K562 (cell line): ENCODE measurements at regions not wholly inside any gene's neighbourhood (a gene's known extent, or its start where the extent isn't known, plus 50 kb on each side); places are given as distances from the start of the nearest gene placed in this dataset.

Experiments
- ATAC-seq: fragments of 200-7000 bp; cut with Tn5 transposase; 3 replicates; pipeline ENCODE4 v1.9.1; 2020; ENCODE audit warnings: moderate library complexity
- BruUV-seq: library from RNA; stranded (reverse); fragments of 400-500 nt; replicated peaks from 2 replicates; lab custom pipeline; 2021; lab: Mats Ljungman, UMichigan
- CTCF ChIA-PET: fragments of 300-600 bp; formaldehyde crosslinking; extraction: SDS; loops from one replicate; lab custom pipeline; 2021; ENCODE audit warnings: low intra/inter-chr PET ratio; lab: Yijun Ruan, JAX
- POLR2A ChIA-PET: fragments of 300-600, 350-650 bp; sonication (Branson Sonifier 250); formaldehyde crosslinking; extraction: SDS; loops from one replicate; lab custom pipeline; 2021; ENCODE audit warnings: antibody characterized with exemption, inconsistent platforms; lab: Yijun Ruan, JAX
- DNase-seq, 4 experiments: peaks; one replicate each; pipeline versions ENCODE4 v3.0.0 to v3.0.0-alpha.2; 2011 to 2018; ENCODE audit warnings: low spot score in 3 of 4, mixed read lengths in 3 of 4; ENCODE audit errors: extremely low read depth in 1 of 4
- FAIRE-seq: peaks from 2 replicates; lab custom pipeline; 2011; peaks lifted over from hg19 to GRCh38; lab: Jason Lieb, UNC
- H2AFZ ChIP-seq: 2 replicates; pipeline ENCODE4 v1.6.0; 2011; ENCODE audit warnings: low read depth, low read length, control low read depth, inconsistent platforms
- H3K27ac ChIP-seq: fragments of 200-600 bp; 3 replicates; pipeline ENCODE4 v1.8.0; 2011; ENCODE audit warnings: low read depth, mild to moderate bottlenecking, control low read depth, inconsistent platforms, low read length, moderate library complexity, mixed read lengths; ENCODE audit errors: extremely low read depth
- H3K27me3 ChIP-seq, 2 experiments: fragments of 300-600 bp in 1 of 2; 2 replicates in 1 of 2; 3 replicates in 1 of 2; pipeline versions ENCODE4 v1.6.0 to v1.8.0; 2011; ENCODE audit warnings: inconsistent platforms in 2 of 2, low read length in 2 of 2, mild to moderate bottlenecking in 1 of 2, mixed read lengths in 1 of 2, moderate library complexity in 1 of 2; ENCODE audit not compliant: control insufficient read depth in 2 of 2, insufficient read depth in 2 of 2
- H3K36me3 ChIP-seq: fragments of 300-600 bp; 3 replicates; pipeline ENCODE4 v1.8.0; 2011; ENCODE audit warnings: mild to moderate bottlenecking, low read length, inconsistent platforms; ENCODE audit not compliant: control insufficient read depth, insufficient read depth
- H3K4me1 ChIP-seq, 2 experiments: fragments of 200-600 bp in 1 of 2; replicated peaks in 1 of 2; 2 replicates in 1 of 2; 3 replicates in 1 of 2; pipeline versions ENCODE4 v1.5.1 to v1.8.0; 2011; ENCODE audit warnings: inconsistent platforms in 2 of 2, low read length in 2 of 2, mild to moderate bottlenecking in 1 of 2, mixed read lengths in 1 of 2, moderate library complexity in 1 of 2; ENCODE audit not compliant: control insufficient read depth in 2 of 2, insufficient read depth in 2 of 2
- H3K4me2 ChIP-seq: 2 replicates; pipeline ENCODE4 v1.6.1; 2011; ENCODE audit warnings: low read length, control low read depth, inconsistent platforms, mixed read lengths; ENCODE audit not compliant: insufficient read depth
- H3K4me3 ChIP-seq: fragments of 200-600 bp; sonication (generic), shearing (Covaris generic); 2 replicates; pipeline ENCODE4 v1.5.1; 2016; ENCODE audit warnings: control low read depth, inconsistent platforms
- H3K79me2 ChIP-seq: fragments of 200-600 bp; 3 replicates; pipeline ENCODE4 v1.8.0; 2011; ENCODE audit warnings: low read length, inconsistent platforms; ENCODE audit not compliant: control insufficient read depth, insufficient read depth
- H3K9ac ChIP-seq, 2 experiments: 2 replicates each; pipeline versions ENCODE4 v1.6.0 to v1.6.1; 2011; ENCODE audit warnings: low read depth in 2 of 2, low read length in 2 of 2, control low read depth in 1 of 2, inconsistent platforms in 1 of 2, mild to moderate bottlenecking in 1 of 2, mixed read lengths in 1 of 2; ENCODE audit not compliant: insufficient read depth in 1 of 2
- H3K9me1 ChIP-seq: one replicate; pipeline ENCODE4 v1.6.0; 2011; ENCODE audit warnings: inconsistent platforms, mild to moderate bottlenecking, low read length, moderate library complexity; ENCODE audit not compliant: control insufficient read depth, insufficient read depth
- H3K9me3 ChIP-seq: replicated peaks from 2 replicates; pipeline ENCODE4 v1.5.1; 2011; ENCODE audit warnings: low read depth, low read length, inconsistent platforms; ENCODE audit not compliant: control insufficient read depth, insufficient read depth
- H4K20me1 ChIP-seq: replicated peaks from 2 replicates; pipeline ENCODE4 v1.6.1; 2011; ENCODE audit warnings: low read length, inconsistent platforms, mixed read lengths; ENCODE audit not compliant: control insufficient read depth, insufficient read depth
- NFYB ChIP-seq: IDR thresholded peaks from 2 replicates; pipeline ENCODE4 v1.6.1; 2011; ENCODE audit warnings: mild to moderate bottlenecking, moderate library complexity; ENCODE audit not compliant: insufficient read length; ENCODE audit errors: extremely low read depth
- REST ChIP-seq, 2 experiments: fragments of 450-650 bp; formaldehyde crosslinking in 1 of 2; IDR thresholded peaks; 2 replicates each; pipeline versions ENCODE4 v1.4.0 to v1.6.1; 2014 to 2020; ENCODE audit warnings: mild to moderate bottlenecking in 2 of 2, borderline replicate concordance in 1 of 2, low read depth in 1 of 2
- SMARCC2 ChIP-seq: fragments of 450-650 bp; IDR thresholded peaks from 2 replicates; pipeline ENCODE4 v1.6.1; 2017; ENCODE audit warnings: antibody characterized with exemption, moderate library complexity, mild to moderate bottlenecking, low read depth
- ZFP91 ChIP-seq: sonication (generic); formaldehyde crosslinking; IDR thresholded peaks from 2 replicates; pipeline ENCODE4 v1.8.0; 2022; ENCODE audit warnings: mild to moderate bottlenecking, missing genetic modification reagents
- WGBS: fragments of 100-300 bp; shearing (Covaris generic); methylation state at CpG from one replicate; pipeline ENCODE4 v1.1.6; 2016; ENCODE audit warnings: low coverage, mixed read lengths; ENCODE audit not compliant: insufficient coverage; ENCODE audit errors: missing lambda C conversion rate; 5-methylcytosine and 5-hydroxymethylcytosine counted together
- in situ Hi-C: fragments of 300-500 bp; cut with MboI; formaldehyde crosslinking; loops from 4 replicates; pipeline ENCODE4 v1.15.0; 2018; ENCODE audit warnings: inconsistent platforms, mixed read lengths
- intact Hi-C: fragments of 100-400 bp; cut with micrococcal nuclease; formaldehyde crosslinking; loops from 2 replicates; pipeline ENCODE4 v1.14.2; 2022

- 6% methylated on average over 2 of the region's 2 CpGs for WGBS
- POLR2A ChIA-PET = no interaction called here
- in situ Hi-C loops = no loop called here
Observed at GRCh38 chr5:125696762-125697161, 726.4 kb upstream of the GRAMD2B start.

GRCh38 chr5:125698420-125698819 is 724.8 kb upstream of the GRAMD2B start:
- no peaks in the 10 kb centered on the region for H3K9me1 ChIP-seq
- H3K9me3 ChIP-seq = 0 out of 2 replicates have a peak, but pooled peaks cover 1% of the 10 kb centered on the region
- WGBS = 0% methylated on average over 1 of the region's 1 CpG
- CTCF ChIA-PET = no interaction called here
- no peaks in the 10 kb centered on the region for H4K20me1 ChIP-seq
- in situ Hi-C loops = no loop called here
- no peak for ATAC-seq
- no peak overlapping the region for H3K9ac ChIP-seq
- no peak for DNase-seq
- no peak overlapping the region for H3K27ac ChIP-seq
- no peaks in the 10 kb centered on the region for H3K4me1 ChIP-seq
- H3K79me2 ChIP-seq = no peaks in the 10 kb centered on the region
- no TSS peak for BruUV-seq
- no peak overlapping the region for H3K4me3 ChIP-seq
- no peak for FAIRE-seq
- H3K4me2 ChIP-seq = no peak overlapping the region
- H3K36me3 ChIP-seq = no peaks in the 10 kb centered on the region
- no peak overlapping the region for H2AFZ ChIP-seq
- H3K27me3 ChIP-seq = no peaks in the 10 kb centered on the region
- intact Hi-C loops = no loop called here
- POLR2A ChIA-PET = no interaction called here
- TF ChIP-seq NFYB = no peak
- no peak for TF ChIP-seq REST (IDR thresholded peaks at IDR 0.05; ENCODE audit: borderline replicate concordance)
- no peak for TF ChIP-seq REST (CRISPR knock-in tag; IDR thresholded peaks at IDR 0.05; ENCODE audit: low read depth)

More at GRCh38 chr5:125696762-125697161, 726.4 kb upstream of the GRAMD2B start:
- DNase-seq = no peak
- Histone ChIP-seq H3K4me1 (no peaks in the 10 kb centered on the region), H4K20me1 (no peaks in the 10 kb centered on the region), H2AFZ (no peak overlapping the region), H3K9me3 (0 out of 2 replicates have a peak, but pooled peaks cover 1% of the 10 kb centered on the region), H3K36me3 (no peaks in the 10 kb centered on the region), H3K79me2 (no peaks in the 10 kb centered on the region), H3K27ac (no peak overlapping the region), H3K4me2 (no peak overlapping the region), H3K27me3 (no peaks in the 10 kb centered on the region), H3K9ac (no peak overlapping the region), H3K4me3 (no peak overlapping the region), H3K9me1 (no peaks in the 10 kb centered on the region)
- no TSS peak for BruUV-seq
- TF ChIP-seq SMARCC2 = no peak
- no peak for TF ChIP-seq ZFP91 (CRISPR knock-in tag)
- no peak for FAIRE-seq
- CTCF ChIA-PET = no interaction called here
- intact Hi-C loops = no loop called here
- ATAC-seq = no peak
